Dermis blood vessel endothelial cell (primary cell): ENCODE measurements at regions not wholly inside any gene's neighbourhood (a gene's known extent, or its start where the extent isn't known, plus 50 kb on each side); places are given as distances from the start of the nearest gene placed in this dataset.
"Not testable (repeated sequence)": the region's sequence is repeated elsewhere in the genome, so short reads cannot be mapped to it uniquely, and the experiment has no call there.

Experiments used
- DNase-seq: peaks from one replicate; pipeline ENCODE4 v3.0.0; 2010

GRCh38 chr20:29883514-29884219, 1373.8 kb upstream of the DEFB115 start:
- not testable (repeated sequence) for DNase-seq

- DNase-seq, result not testable (repeated sequence)
Observed at GRCh38 chr20:29884322-29884721, 1373.1 kb upstream of the DEFB115 start.

GRCh38 chr20:29885282-29886185, 1371.9 kb upstream of the DEFB115 start:
- not testable (repeated sequence) for DNase-seq

GRCh38 chr20:29891555-29891954, 1365.9 kb upstream of the DEFB115 start:
- not testable (repeated sequence) for DNase-seq
